Endodermal cell (in vitro differentiated cells): ENCODE measurements at regions not wholly inside any gene's neighbourhood (a gene's known extent, or its start where the extent isn't known, plus 50 kb on each side); places are given as distances from the start of the nearest gene placed in this dataset.

Experiments
- DNase-seq: peaks from one replicate; pipeline ENCODE4 v3.0.0-alpha.2; 2017
- H3K27ac ChIP-seq: 2 replicates; pipeline ENCODE4 v1.5.1; 2013; ENCODE audit warnings: mild to moderate bottlenecking, low read depth, low read length, moderate library complexity
- H3K27me3 ChIP-seq: 2 replicates; pipeline ENCODE4 v1.6.1; 2013; ENCODE audit warnings: mild to moderate bottlenecking, low read length, moderate library complexity; ENCODE audit not compliant: insufficient read depth, control insufficient read depth, poor library complexity, severe bottlenecking
- H3K36me3 ChIP-seq: 2 replicates; pipeline ENCODE4 v1.7.0; 2013; ENCODE audit warnings: mild to moderate bottlenecking, low read length, moderate library complexity; ENCODE audit not compliant: control insufficient read depth, insufficient read depth
- H3K4me1 ChIP-seq: one replicate; pipeline ENCODE4 v1.7.0; 2013; ENCODE audit warnings: low read length; ENCODE audit not compliant: control insufficient read depth, insufficient read depth
- H3K4me3 ChIP-seq: 2 replicates; pipeline ENCODE4 v1.5.1; 2013; ENCODE audit warnings: mild to moderate bottlenecking, low read length, moderate library complexity
- H3K9ac ChIP-seq: 2 replicates; pipeline ENCODE4 v1.6.1; 2013; ENCODE audit warnings: mild to moderate bottlenecking, low read length, moderate library complexity; ENCODE audit not compliant: poor library complexity, severe bottlenecking; ENCODE audit errors: extremely low read depth
- H3K9me3 ChIP-seq: 2 replicates; pipeline ENCODE4 v1.6.1; 2013; ENCODE audit warnings: mild to moderate bottlenecking, low read length, moderate library complexity; ENCODE audit not compliant: control insufficient read depth
- H3K27ac Mint-ChIP-seq: 2 replicates; pipeline ENCODE4 v1.8.0; 2020; ENCODE audit warnings: mixed read lengths
- H3K27me3 Mint-ChIP-seq: 2 replicates; pipeline ENCODE4 v1.8.0; 2021; ENCODE audit warnings: mild to moderate bottlenecking, mixed read lengths; ENCODE audit not compliant: insufficient read depth
- H3K36me3 Mint-ChIP-seq: 2 replicates; pipeline ENCODE4 v1.8.0; 2020; ENCODE audit warnings: low read depth, mixed read lengths
- H3K4me1 Mint-ChIP-seq: 2 replicates; pipeline ENCODE4 v1.8.0; 2020; ENCODE audit warnings: mixed read lengths
- H3K4me3 Mint-ChIP-seq: 2 replicates; pipeline ENCODE4 v1.8.0; 2020; ENCODE audit warnings: mild to moderate bottlenecking, moderate library complexity, mixed read lengths
- H3K9me3 Mint-ChIP-seq: 2 replicates; pipeline ENCODE4 v1.8.0; 2020; ENCODE audit warnings: mild to moderate bottlenecking, mixed read lengths
- CTCF ChIP-seq: fragments of 200-600 bp; sonication (generic); conservative IDR thresholded peaks from 2 replicates; pipeline ENCODE4 v1.5.0; 2021; ENCODE audit warnings: antibody characterized with exemption, mild to moderate bottlenecking
- WGBS, 2 experiments: methylation state at CpG; one replicate each; pipeline versions ENCODE4 v1.1.5 to v1.1.7; 2013; ENCODE audit warnings: missing lambda C conversion rate in 2 of 2, mixed read lengths in 1 of 2; ENCODE audit not compliant: insufficient coverage in 1 of 2, insufficient read length in 1 of 2; 5-methylcytosine and 5-hydroxymethylcytosine counted together

GRCh38 chr3:63056932-63057331, 181.7 kb upstream of the CADPS start:
- peaks cover 17% of the 10 kb centered on the region for H3K4me1 ChIP-seq
- Mint-ChIP-seq H3K36me3 (no peaks in the 10 kb centered on the region), H3K27ac (no peak overlapping the region), H3K27me3 (peaks cover 44% of the 10 kb centered on the region), H3K9me3 (peaks cover 3% of the 10 kb centered on the region), H3K4me3 (no peak overlapping the region), H3K4me1 (peaks cover 19% of the 10 kb centered on the region)
- H3K27ac ChIP-seq: no peak overlapping the region
- no peak for TF ChIP-seq CTCF
- no peak overlapping the region for H3K4me3 ChIP-seq
- peaks cover 35% of the 10 kb centered on the region for H3K27me3 ChIP-seq
- 100% methylated on average over 1 of the region's 1 CpG; no CpG with 5 or more reads in 1 of the 2 experiments for WGBS, 2 experiments
- H3K36me3 ChIP-seq: no peaks in the 10 kb centered on the region
- peak; percentile 52 for DNase-seq
- no peak overlapping the region for H3K9ac ChIP-seq
- H3K9me3 ChIP-seq: peaks cover 10% of the 10 kb centered on the region

- no peak for TF ChIP-seq CTCF
- WGBS, 2 experiments: 100% methylated on average over 1 to 2 of the region's 2 CpGs
- no peaks in the 10 kb centered on the region for H3K36me3 ChIP-seq
Observed at GRCh38 chr3:63060412-63060811, 185.2 kb upstream of the CADPS start.

GRCh38 chr3:63061449-63061848, 186.2 kb upstream of the CADPS start:
- no peak for TF ChIP-seq CTCF
- peaks cover 58% of the 10 kb centered on the region for H3K27me3 ChIP-seq
- Mint-ChIP-seq H3K9me3 (no peaks in the 10 kb centered on the region), H3K4me3 (no peak overlapping the region), H3K27me3 (peaks cover 59% of the 10 kb centered on the region), H3K27ac (no peak overlapping the region), H3K4me1 (peaks cover 17% of the 10 kb centered on the region), H3K36me3 (no peaks in the 10 kb centered on the region)
- no peaks in the 10 kb centered on the region for H3K36me3 ChIP-seq
- WGBS, 2 experiments: 89 to 92% methylated on average over 5 of the region's 5 CpGs
- H3K4me3 ChIP-seq: no peak overlapping the region
- no peak for DNase-seq
- no peak overlapping the region for H3K27ac ChIP-seq
- no peaks in the 10 kb centered on the region for H3K9me3 ChIP-seq
- peaks cover 19% of the 10 kb centered on the region for H3K4me1 ChIP-seq
- H3K9ac ChIP-seq: no peak overlapping the region

More at GRCh38 chr3:63060412-63060811, 185.2 kb upstream of the CADPS start:
- Histone ChIP-seq H3K9ac (no peak overlapping the region), H3K27ac (no peak overlapping the region), H3K9me3 (no peaks in the 10 kb centered on the region), H3K4me1 (peaks cover 23% of the 10 kb centered on the region), H3K27me3 (peaks cover 47% of the 10 kb centered on the region), H3K4me3 (no peak overlapping the region)
- Mint-ChIP-seq H3K4me3 (no peak overlapping the region), H3K36me3 (no peaks in the 10 kb centered on the region), H3K27ac (no peak overlapping the region), H3K9me3 (no peaks in the 10 kb centered on the region), H3K27me3 (peaks cover 54% of the 10 kb centered on the region), H3K4me1 (peaks cover 26% of the 10 kb centered on the region)
- DNase-seq: no peak
